BLaER1 treated with 17β-estradiol and CSF1 and Interleukin-3, amounts not matched to agents 10 nM and 100 nM (cell line): ENCODE measurements at regions not wholly inside any gene's neighbourhood (a gene's known extent, or its start where the extent isn't known, plus 50 kb on each side); places are given as distances from the start of the nearest gene placed in this dataset.

ENCODE experiments used
- H3K27ac ChIP-seq, 11 experiments: shearing (Covaris generic); formaldehyde crosslinking; 2 replicates each; pipeline ENCODE4 v1.8.1; 2022
- H3K27me3 ChIP-seq, 11 experiments: shearing (Covaris generic); formaldehyde crosslinking; 2 replicates each; pipeline ENCODE4 v1.8.1; 2022
- H3K36me3 ChIP-seq, 11 experiments: shearing (Covaris generic); formaldehyde crosslinking; 2 replicates each; pipeline ENCODE4 v1.8.1; 2022
- H3K4me1 ChIP-seq, 10 experiments: shearing (Covaris generic); formaldehyde crosslinking; 2 replicates each; pipeline ENCODE4 v1.8.1; 2022
- H3K4me2 ChIP-seq, 11 experiments: shearing (Covaris generic); formaldehyde crosslinking; 2 replicates each; pipeline ENCODE4 v1.8.1; 2022
- H3K4me3 ChIP-seq, 10 experiments: shearing (Covaris generic); formaldehyde crosslinking; 2 replicates each; pipeline ENCODE4 v1.8.1; 2022
- H3K9ac ChIP-seq, 11 experiments: shearing (Covaris generic); formaldehyde crosslinking; 2 replicates each; pipeline ENCODE4 v1.8.1; 2022
- H3K9me3 ChIP-seq, 11 experiments: shearing (Covaris generic); formaldehyde crosslinking; replicated peaks in 1 of 11; 2 replicates each; pipeline ENCODE4 v1.8.1; 2022
- H4K20me1 ChIP-seq, 11 experiments: shearing (Covaris generic); formaldehyde crosslinking; 2 replicates each; pipeline ENCODE4 v1.8.1; 2022
- Cebpa-rat ChIP-seq, 11 experiments: shearing (Covaris generic); IDR thresholded peaks; 2 replicates each; pipeline ENCODE4 v1.8.1; 2022

- no peaks in the 10 kb centered on the region for H4K20me1 ChIP-seq
- H3K4me3 ChIP-seq: no peak overlapping the region
- no peak overlapping the region for H3K4me2 ChIP-seq
- no peak for TF ChIP-seq Cebpa-rat (IDR thresholded peaks at IDR 0.05)
- H3K36me3 ChIP-seq: peaks cover 0 to 3% (median 0%) of the 10 kb centered on the region in 11 experiments; a peak in 1 of 22 replicates
- H3K4me1 ChIP-seq: peaks cover 0 to 4% (median 0%) of the 10 kb centered on the region in 10 experiments; a peak in 2 of 20 replicates
- peaks cover 0 to 19% (median 8%) of the 10 kb centered on the region in 11 experiments; a peak in 9 of 22 replicates for H3K9me3 ChIP-seq
- no peaks in the 10 kb centered on the region for H3K27me3 ChIP-seq
- no peak overlapping the region for H3K9ac ChIP-seq
- H3K27ac ChIP-seq: no peak overlapping the region
Observed at GRCh38 chr2:144304202-144304601, 215.7 kb downstream of the ZEB2 start.

- Histone ChIP-seq H3K9ac (no peak overlapping the region), H3K27ac (no peak overlapping the region), H3K4me3 (no peak overlapping the region), H3K4me1 (no peaks in the 10 kb centered on the region), H3K27me3 (no peaks in the 10 kb centered on the region), H3K36me3 (peaks cover 0 to 12% (median 0%) of the 10 kb centered on the region in 11 experiments; a peak in 4 of 22 replicates), H3K9me3 (peaks cover 0 to 18% (median 4%) of the 10 kb centered on the region in 11 experiments; a peak in 8 of 22 replicates), H4K20me1 (no peaks in the 10 kb centered on the region; a peak in 1 of 22 replicates), H3K4me2 (no peak overlapping the region)
- no peak for TF ChIP-seq Cebpa-rat (IDR thresholded peaks at IDR 0.05)
Observed at GRCh38 chr2:144300632-144301031, 219.3 kb downstream of the ZEB2 start.

- Histone ChIP-seq H3K36me3 (peaks cover 0 to 9% (median 0%) of the 10 kb centered on the region in 11 experiments; a peak in 1 of 22 replicates), H3K4me3 (no peak overlapping the region), H3K4me1 (no peaks in the 10 kb centered on the region), H3K27me3 (no peaks in the 10 kb centered on the region), H3K9me3 (no peaks in the 10 kb centered on the region; a peak in 1 of 22 replicates), H3K9ac (no peak overlapping the region), H3K27ac (no peak overlapping the region), H3K4me2 (no peak overlapping the region), H4K20me1 (no peaks in the 10 kb centered on the region)
- no peak for TF ChIP-seq Cebpa-rat (IDR thresholded peaks at IDR 0.05)
Observed at GRCh38 chr2:144290276-144290675, 229.6 kb downstream of the ZEB2 start.

GRCh38 chr2:144288438-144288837, 231.5 kb downstream of the ZEB2 start:
- no peaks in the 10 kb centered on the region for H3K4me1 ChIP-seq
- no peak overlapping the region for H3K4me3 ChIP-seq
- no peak for TF ChIP-seq Cebpa-rat (IDR thresholded peaks at IDR 0.05)
- no peaks in the 10 kb centered on the region for H3K36me3 ChIP-seq
- H3K9me3 ChIP-seq: no peaks in the 10 kb centered on the region; a peak in 1 of 22 replicates
- H4K20me1 ChIP-seq: no peaks in the 10 kb centered on the region
- H3K4me2 ChIP-seq: no peak overlapping the region
- no peak overlapping the region for H3K27ac ChIP-seq
- H3K9ac ChIP-seq: no peak overlapping the region
- no peaks in the 10 kb centered on the region for H3K27me3 ChIP-seq

GRCh38 chr2:144285324-144285723, 234.6 kb downstream of the ZEB2 start:
- 0 out of 22 replicates have a peak, but pooled peaks cover 0 to 6% (median 0%) of the 10 kb centered on the region in 11 experiments for H4K20me1 ChIP-seq
- TF ChIP-seq Cebpa-rat (IDR thresholded peaks at IDR 0.05): no peak
- no peaks in the 10 kb centered on the region for H3K27me3 ChIP-seq
- no peaks in the 10 kb centered on the region for H3K36me3 ChIP-seq
- H3K9me3 ChIP-seq: no peaks in the 10 kb centered on the region; a peak in 1 of 22 replicates
- H3K4me1 ChIP-seq: no peaks in the 10 kb centered on the region
- H3K27ac ChIP-seq: no peak overlapping the region
- no peak overlapping the region for H3K4me2 ChIP-seq
- no peak overlapping the region for H3K9ac ChIP-seq
- H3K4me3 ChIP-seq: no peak overlapping the region

GRCh38 chr2:144281476-144281875, 238.4 kb downstream of the ZEB2 start:
- no peak overlapping the region for H3K27ac ChIP-seq
- H3K4me2 ChIP-seq: no peak overlapping the region
- H3K9me3 ChIP-seq: no peaks in the 10 kb centered on the region
- no peaks in the 10 kb centered on the region for H3K36me3 ChIP-seq
- H3K4me1 ChIP-seq: no peaks in the 10 kb centered on the region
- no peak overlapping the region for H3K9ac ChIP-seq
- TF ChIP-seq Cebpa-rat (IDR thresholded peaks at IDR 0.05): no peak
- H3K4me3 ChIP-seq: no peak overlapping the region
- H4K20me1 ChIP-seq: peaks cover 0 to 6% (median 0%) of the 10 kb centered on the region in 11 experiments; a peak in 1 of 22 replicates
- H3K27me3 ChIP-seq: no peaks in the 10 kb centered on the region

GRCh38 chr2:144280009-144280408, 239.9 kb downstream of the ZEB2 start:
- no peak for TF ChIP-seq Cebpa-rat (IDR thresholded peaks at IDR 0.05)
- no peak overlapping the region for H3K9ac ChIP-seq

GRCh38 chr2:144279165-144279564, 240.8 kb downstream of the ZEB2 start:
- H3K4me2 ChIP-seq: no peak overlapping the region
- no peak overlapping the region for H3K27ac ChIP-seq
- peaks cover 0 to 6% (median 0%) of the 10 kb centered on the region in 11 experiments; a peak in 1 of 22 replicates for H4K20me1 ChIP-seq
- no peaks in the 10 kb centered on the region for H3K4me1 ChIP-seq
- H3K9ac ChIP-seq: no peak overlapping the region
- peaks cover 0 to 6% (median 0%) of the 10 kb centered on the region in 11 experiments; a peak in 1 of 22 replicates for H3K9me3 ChIP-seq
- peaks cover 0 to 8% (median 0%) of the 10 kb centered on the region in 11 experiments; a peak in 2 of 22 replicates for H3K36me3 ChIP-seq
- no peak overlapping the region for H3K4me3 ChIP-seq
- H3K27me3 ChIP-seq: no peaks in the 10 kb centered on the region
- TF ChIP-seq Cebpa-rat (IDR thresholded peaks at IDR 0.05): no peak

More at GRCh38 chr2:144280009-144280408, 239.9 kb downstream of the ZEB2 start:
- Histone ChIP-seq H3K27ac (no peak overlapping the region), H3K4me1 (no peaks in the 10 kb centered on the region), H3K27me3 (no peaks in the 10 kb centered on the region), H3K4me3 (no peak overlapping the region), H3K9me3 (no peaks in the 10 kb centered on the region), H3K4me2 (no peak overlapping the region), H3K36me3 (no peaks in the 10 kb centered on the region), H4K20me1 (peaks cover 0 to 6% (median 0%) of the 10 kb centered on the region in 11 experiments; a peak in 1 of 22 replicates)

- Histone ChIP-seq H3K4me3 (no peak overlapping the region), H3K36me3 (peaks cover 0 to 8% (median 0%) of the 10 kb centered on the region in 11 experiments; a peak in 2 of 22 replicates), H3K27me3 (no peaks in the 10 kb centered on the region), H3K9ac (no peak overlapping the region), H3K4me2 (no peak overlapping the region), H3K9me3 (peaks cover 0 to 12% (median 0%) of the 10 kb centered on the region in 11 experiments; a peak in 2 of 22 replicates), H3K4me1 (no peaks in the 10 kb centered on the region), H3K27ac (no peak overlapping the region), H4K20me1 (peaks cover 0 to 2% (median 0%) of the 10 kb centered on the region in 11 experiments; a peak in 1 of 22 replicates)
- TF ChIP-seq Cebpa-rat (IDR thresholded peaks at IDR 0.05): no peak
Observed at GRCh38 chr2:144277622-144278354, 242.1 kb downstream of the ZEB2 start.
